SU-DHL-6 (cell line): ENCODE measurements at regions not wholly inside any gene's neighbourhood (a gene's known extent, or its start where the extent isn't known, plus 50 kb on each side); places are given as distances from the start of the nearest gene placed in this dataset.
"Not testable (repeated sequence)": the region's sequence is repeated elsewhere in the genome, so short reads cannot be mapped to it uniquely, and the experiment has no call there.

Experiments
- H2AFZ ChIP-seq: fragments of 200-600 bp; sonication (generic); 2 replicates; pipeline ENCODE4 v1.6.1; 2014; ENCODE audit warnings: low read depth, mild to moderate bottlenecking, moderate library complexity, mixed read lengths, antibody characterized with exemption, low read length; ENCODE audit not compliant: severe bottlenecking
- H3F3A ChIP-seq: fragments of 200-600 bp; shearing (Covaris generic); 2 replicates; pipeline ENCODE4 v1.6.0; 2016; ENCODE audit warnings: antibody characterized with exemption, mild to moderate bottlenecking; ENCODE audit not compliant: insufficient read depth
- H3K27ac ChIP-seq: fragments of 200-600 bp; sonication (generic); 2 replicates; pipeline ENCODE4 v1.5.1; 2016; ENCODE audit warnings: low read depth, mild to moderate bottlenecking, low read length, moderate library complexity, mixed read lengths
- H3K27me3 ChIP-seq: fragments of 200-600 bp; sonication (generic), shearing (Covaris generic); 2 replicates; pipeline ENCODE4 v1.6.0; 2014; ENCODE audit warnings: mild to moderate bottlenecking, low read length
- H3K36me3 ChIP-seq: fragments of 200-600 bp; sonication (generic); 2 replicates; pipeline ENCODE4 v1.6.1; 2014; ENCODE audit warnings: mild to moderate bottlenecking, low read length, mixed read lengths
- H3K4me2 ChIP-seq: fragments of 300-600, 200-600 bp; shearing (Covaris generic), sonication (generic); 2 replicates; pipeline ENCODE4 v1.6.0; 2014; ENCODE audit warnings: low read length, low read depth, mild to moderate bottlenecking; ENCODE audit not compliant: poor library complexity, severe bottlenecking
- H3K4me3 ChIP-seq: fragments of 200-600 bp; sonication (generic); 2 replicates; pipeline ENCODE4 v1.5.1; 2014; ENCODE audit warnings: antibody characterized with exemption, low read length, mild to moderate bottlenecking, mixed read lengths; ENCODE audit not compliant: insufficient read depth, poor library complexity, severe bottlenecking
- H3K79me2 ChIP-seq: fragments of 200-600 bp; sonication (generic); 2 replicates; pipeline ENCODE4 v1.6.1; 2014; ENCODE audit warnings: mild to moderate bottlenecking, low read length, moderate library complexity; ENCODE audit not compliant: insufficient read depth
- H3K9ac ChIP-seq: fragments of 200-600 bp; sonication (generic); 2 replicates; pipeline ENCODE4 v1.7.0; 2014; ENCODE audit warnings: mild to moderate bottlenecking, low read length
- H3K9me2 ChIP-seq: fragments of 200-600 bp; sonication (generic); replicated peaks from 2 replicates; pipeline ENCODE4 v1.6.1; 2014; ENCODE audit warnings: low read length; ENCODE audit not compliant: insufficient read depth
- H3K9me3 ChIP-seq: fragments of 200-600 bp; sonication (generic); 2 replicates; pipeline ENCODE4 v1.6.1; 2014; ENCODE audit warnings: low read length, mixed read lengths; ENCODE audit not compliant: insufficient read depth
- H4K20me1 ChIP-seq: fragments of 200-600 bp; sonication (generic); 2 replicates; pipeline ENCODE4 v1.6.1; 2014; ENCODE audit warnings: low read depth, mild to moderate bottlenecking, antibody characterized with exemption, low read length, moderate library complexity, mixed read lengths
- CTCF ChIP-seq: fragments of 200-600 bp; sonication (generic); IDR thresholded peaks from one replicate; pipeline ENCODE4 v1.5.1; 2017; ENCODE audit warnings: antibody characterized with exemption, mild to moderate bottlenecking, low read length, moderate library complexity; ENCODE audit not compliant: insufficient read depth, poor library complexity, severe bottlenecking
- EZH2phosphoT487 ChIP-seq: fragments of 200-600 bp; sonication (generic), shearing (Covaris generic); conservative IDR thresholded peaks from 2 replicates; pipeline ENCODE4 v1.6.1; 2018; ENCODE audit warnings: mild to moderate bottlenecking, antibody characterized with exemption, low read length, moderate library complexity, mixed read lengths

- Histone ChIP-seq H3K27me3 (no peaks in the 10 kb centered on the region), H3K27ac (peak overlapping the region; percentile 58), H3K9me2 (no peaks in the 10 kb centered on the region), H3K9me3 (0 out of 2 replicates have a peak, but pooled peaks cover 6% of the 10 kb centered on the region), H4K20me1 (no peaks in the 10 kb centered on the region), H3K4me3 (no peak overlapping the region), H2AFZ (no peak overlapping the region), H3K79me2 (no peaks in the 10 kb centered on the region), H3F3A (no peaks in the 10 kb centered on the region), H3K4me2 (peak overlapping the region; percentile 23), H3K36me3 (no peaks in the 10 kb centered on the region), H3K9ac (peak overlapping the region; percentile 43; the same call in 1 of the 2 replicates)
- TF ChIP-seq CTCF (no peak), EZH2phosphoT487 (no peak)
These were observed 103.5 kb downstream of the TMEM121 start for GRCh38 chr14:105629886-105630215.

GRCh38 chr14:105630293-105630934, 104.0 kb downstream of the TMEM121 start:
- not testable (repeated sequence) for H2AFZ ChIP-seq, H3K9ac ChIP-seq, H3K4me2 ChIP-seq, H3K27me3 ChIP-seq, H3K4me3 ChIP-seq, H3K9me3 ChIP-seq, H3F3A ChIP-seq, H3K79me2 ChIP-seq, H4K20me1 ChIP-seq, H3K9me2 ChIP-seq, H3K27ac ChIP-seq, H3K36me3 ChIP-seq

- H3K9me3 ChIP-seq, H2AFZ ChIP-seq, H3F3A ChIP-seq, H3K27ac ChIP-seq, H4K20me1 ChIP-seq, H3K9me2 ChIP-seq, H3K27me3 ChIP-seq, H3K4me2 ChIP-seq, H3K79me2 ChIP-seq, H3K9ac ChIP-seq, H3K36me3 ChIP-seq, H3K4me3 ChIP-seq: not testable (repeated sequence)
These were observed 104.8 kb downstream of the TMEM121 start for GRCh38 chr14:105630935-105631779.

- Histone ChIP-seq H3K4me3 (no peak overlapping the region), H3K9me2 (no peaks in the 10 kb centered on the region), H3K4me2 (no peak overlapping the region), H3K36me3 (no peaks in the 10 kb centered on the region), H2AFZ (no peak overlapping the region), H3K27me3 (no peaks in the 10 kb centered on the region), H3K9ac (no peak overlapping the region), H3K79me2 (no peaks in the 10 kb centered on the region), H3F3A (no peaks in the 10 kb centered on the region), H3K9me3 (0 out of 2 replicates have a peak, but pooled peaks cover 6% of the 10 kb centered on the region), H4K20me1 (no peaks in the 10 kb centered on the region), H3K27ac (no peak overlapping the region)
- TF ChIP-seq EZH2phosphoT487 (no peak), CTCF (no peak)
These were observed 105.6 kb downstream of the TMEM121 start for GRCh38 chr14:105632010-105632409.

GRCh38 chr14:105633596-105633995, 107.2 kb downstream of the TMEM121 start:
- H3K9me2 ChIP-seq, H3K36me3 ChIP-seq, H3K27ac ChIP-seq, H2AFZ ChIP-seq, H3K79me2 ChIP-seq, H3K27me3 ChIP-seq, H3K9ac ChIP-seq, H3K4me3 ChIP-seq, H3F3A ChIP-seq, H3K4me2 ChIP-seq, H3K9me3 ChIP-seq, H4K20me1 ChIP-seq: not testable (repeated sequence)
